Thymus (tissue), 11 donors: ENCODE measurements at regions not wholly inside any gene's neighbourhood (a gene's known extent, or its start where the extent isn't known, plus 50 kb on each side); places are given as distances from the start of the nearest gene placed in this dataset.

Experiments used
- DNase-seq, 9 donors: peaks; one replicate each; pipeline ENCODE4 v3.0.0-alpha.2; 2013; ENCODE audit warnings: low spot score in 9 of 9, low read depth in 6 of 9, missing footprints in 1 of 9
- H3K27ac ChIP-seq, 2 donors: one replicate each; pipeline ENCODE4 v1.5.1; 2013; ENCODE audit warnings: control low read depth in 1 of 2, low read depth in 1 of 2, low read length in 1 of 2, mild to moderate bottlenecking in 1 of 2, moderate library complexity in 1 of 2
- H3K27me3 ChIP-seq, 2 donors: one replicate each; pipeline ENCODE4 v1.5.1; 2013; ENCODE audit warnings: low read length in 1 of 2; ENCODE audit not compliant: control insufficient read depth in 2 of 2, insufficient read depth in 1 of 2
- H3K36me3 ChIP-seq, 2 donors: one replicate each; pipeline ENCODE4 v1.5.1; 2013; ENCODE audit warnings: low read length in 1 of 2, mild to moderate bottlenecking in 1 of 2, moderate library complexity in 1 of 2; ENCODE audit not compliant: control insufficient read depth in 2 of 2, insufficient read depth in 2 of 2
- H3K4me1 ChIP-seq, 2 donors: one replicate each; pipeline ENCODE4 v1.5.1; 2013; ENCODE audit warnings: low read length in 2 of 2; ENCODE audit not compliant: control insufficient read depth in 2 of 2, insufficient read depth in 2 of 2
- H3K4me3 ChIP-seq, 2 donors: one replicate each; pipeline ENCODE4 v1.5.1; 2013; ENCODE audit warnings: low read length in 2 of 2, control low read depth in 1 of 2, mild to moderate bottlenecking in 1 of 2
- H3K9me3 ChIP-seq, 2 donors: one replicate each; pipeline ENCODE4 v1.5.1; 2013; ENCODE audit warnings: low read length in 1 of 2, mild to moderate bottlenecking in 1 of 2; ENCODE audit not compliant: control insufficient read depth in 2 of 2, insufficient read depth in 1 of 2
- WGBS: extraction: QIAGEN DNeasy Blood & Tissue Kit; methylation state at CpG from one replicate; pipeline ENCODE4 v1.1.7; 2013; 5-methylcytosine and 5-hydroxymethylcytosine counted together
- donor health status: healthy.

- no peaks in the 10 kb centered on the region for H3K27me3 ChIP-seq
- 89% methylated on average over 4 of the region's 4 CpGs for whole genome bisulfite sequencing
These were observed 298.8 kb upstream of the UMPS start for GRCh38 chr3:124431331-124431994.

GRCh38 chr3:124434176-124434575 is 296.1 kb upstream of the UMPS start:
- H3K27ac ChIP-seq, result no peak overlapping the region
- DNase-seq, result no peak
- no peaks in the 10 kb centered on the region for H3K36me3 ChIP-seq

More at GRCh38 chr3:124431331-124431994, 298.8 kb upstream of the UMPS start:
- H3K4me3 ChIP-seq, result no peak overlapping the region
- no peak for DNase-seq
- H3K9me3 ChIP-seq, result no peaks in the 10 kb centered on the region
- no peaks in the 10 kb centered on the region for H3K36me3 ChIP-seq
- H3K4me1 ChIP-seq, result no peaks in the 10 kb centered on the region
- no peak overlapping the region for H3K27ac ChIP-seq

GRCh38 chr3:124435467-124435866 is 294.8 kb upstream of the UMPS start:
- Histone ChIP-seq H3K27ac (no peak overlapping the region), H3K36me3 (no peaks in the 10 kb centered on the region), H3K27me3 (no peaks in the 10 kb centered on the region), H3K4me3 (no peak overlapping the region), H3K4me1 (no peaks in the 10 kb centered on the region), H3K9me3 (no peaks in the 10 kb centered on the region)
- over 99% methylated on average over 2 of the region's 2 CpGs for WGBS
- no peak for DNase-seq

More at GRCh38 chr3:124434176-124434575, 296.1 kb upstream of the UMPS start:
- H3K27me3 ChIP-seq, result no peaks in the 10 kb centered on the region
- 97% methylated on average over 10 of the region's 10 CpGs for WGBS
- H3K9me3 ChIP-seq, result no peaks in the 10 kb centered on the region
- H3K4me1 ChIP-seq, result no peaks in the 10 kb centered on the region
- H3K4me3 ChIP-seq, result no peak overlapping the region

- no peaks in the 10 kb centered on the region for H3K9me3 ChIP-seq
- WGBS, result 91% methylated on average over 4 of the region's 4 CpGs
- DNase-seq, result no peak
- H3K4me3 ChIP-seq, result no peak overlapping the region
- H3K27ac ChIP-seq, result no peak overlapping the region
- no peaks in the 10 kb centered on the region for H3K4me1 ChIP-seq
- H3K36me3 ChIP-seq, result no peaks in the 10 kb centered on the region
- no peaks in the 10 kb centered on the region for H3K27me3 ChIP-seq
These were observed 291.4 kb upstream of the UMPS start for GRCh38 chr3:124438813-124439212.

GRCh38 chr3:124439603-124440002 is 290.6 kb upstream of the UMPS start:
- Histone ChIP-seq H3K27me3 (no peaks in the 10 kb centered on the region), H3K36me3 (no peaks in the 10 kb centered on the region), H3K27ac (no peak overlapping the region), H3K4me3 (no peak overlapping the region), H3K9me3 (no peaks in the 10 kb centered on the region), H3K4me1 (no peaks in the 10 kb centered on the region)
- WGBS, result 5% methylated on average over 1 of the region's 1 CpG
- DNase-seq, result no peak

GRCh38 chr3:124441766-124442165 is 288.5 kb upstream of the UMPS start:
- H3K27ac ChIP-seq, result no peak overlapping the region
- H3K9me3 ChIP-seq, result no peaks in the 10 kb centered on the region
- no peak for DNase-seq
- H3K36me3 ChIP-seq, result no peaks in the 10 kb centered on the region
- no peak overlapping the region for H3K4me3 ChIP-seq
- H3K4me1 ChIP-seq, result no peaks in the 10 kb centered on the region
- WGBS, result 95% methylated on average over 9 of the region's 9 CpGs
- H3K27me3 ChIP-seq, result no peaks in the 10 kb centered on the region

GRCh38 chr3:124442463-124442862 is 287.8 kb upstream of the UMPS start:
- DNase-seq, result no peak
- H3K27me3 ChIP-seq, result no peaks in the 10 kb centered on the region
- 88% methylated on average over 2 of the region's 2 CpGs for WGBS
- H3K27ac ChIP-seq, result no peak overlapping the region
- H3K36me3 ChIP-seq, result no peaks in the 10 kb centered on the region
- H3K4me1 ChIP-seq, result no peaks in the 10 kb centered on the region
- no peak overlapping the region for H3K4me3 ChIP-seq
- H3K9me3 ChIP-seq, result no peaks in the 10 kb centered on the region

- Histone ChIP-seq H3K27ac (no peak overlapping the region), H3K36me3 (no peaks in the 10 kb centered on the region), H3K9me3 (no peaks in the 10 kb centered on the region), H3K27me3 (no peaks in the 10 kb centered on the region), H3K4me3 (no peak overlapping the region), H3K4me1 (no peaks in the 10 kb centered on the region)
- no peak for DNase-seq
- WGBS, result 92% methylated on average over 1 of the region's 1 CpG
These were observed 286.8 kb upstream of the UMPS start for GRCh38 chr3:124443446-124443845.

GRCh38 chr3:124444075-124444474 is 286.2 kb upstream of the UMPS start:
- Histone ChIP-seq H3K27ac (no peak overlapping the region), H3K27me3 (no peaks in the 10 kb centered on the region), H3K4me1 (no peaks in the 10 kb centered on the region), H3K9me3 (no peaks in the 10 kb centered on the region), H3K36me3 (no peaks in the 10 kb centered on the region), H3K4me3 (no peak overlapping the region)
- DNase-seq, result no peak
- 92% methylated on average over 2 of the region's 2 CpGs for WGBS
